Panc1 (cell line): ENCODE measurements at regions not wholly inside any gene's neighbourhood (a gene's known extent, or its start where the extent isn't known, plus 50 kb on each side); places are given as distances from the start of the nearest gene placed in this dataset.

Experiments used
- ATAC-seq: fragments of 200-7000 bp; cut with Tn5 transposase; 2 replicates; pipeline ENCODE4 v1.9.1; 2020; ENCODE audit warnings: mild to moderate bottlenecking, moderate library complexity
- BruUV-seq: library from RNA; stranded (reverse); fragments of 400-500 nt; replicated peaks from 2 replicates; lab custom pipeline; 2021; lab: Mats Ljungman, UMichigan
- CTCF ChIA-PET: fragments of 300-600 bp; sonication (Branson Sonifier 250); formaldehyde crosslinking; loops from one replicate; lab custom pipeline; 2022; ENCODE audit warnings: antibody characterized with exemption; lab: Charles Lee
- POLR2A ChIA-PET: fragments of 300-600 bp; sonication (Branson Sonifier 250); formaldehyde crosslinking; loops from one replicate; lab custom pipeline; 2022; ENCODE audit warnings: antibody characterized with exemption; lab: Charles Lee
- DNase-seq: peaks from one replicate; pipeline ENCODE4 v3.0.0-alpha.2; 2010; ENCODE audit warnings: low read depth, low spot score
- H3K27ac ChIP-seq: 2 replicates; pipeline ENCODE4 v1.5.1; 2011; ENCODE audit warnings: mild to moderate bottlenecking, low read length, inconsistent platforms
- H3K27me3 ChIP-seq: fragments of 200-500 bp; sonication (Bioruptor generic); 2 replicates; pipeline ENCODE4 v1.6.0; 2014; ENCODE audit warnings: low read length, inconsistent platforms; ENCODE audit not compliant: control insufficient read depth, insufficient read depth
- H3K36me3 ChIP-seq: fragments of 200-500 bp; sonication (Bioruptor generic); 2 replicates; pipeline ENCODE4 v1.5.1; 2014; ENCODE audit warnings: inconsistent platforms, mild to moderate bottlenecking, low read length, moderate library complexity; ENCODE audit not compliant: control insufficient read depth, insufficient read depth
- H3K4me1 ChIP-seq: 2 replicates; pipeline ENCODE4 v1.5.1; 2011; ENCODE audit warnings: inconsistent platforms, mild to moderate bottlenecking, low read length, moderate library complexity; ENCODE audit not compliant: control insufficient read depth, insufficient read depth
- H3K4me3 ChIP-seq, 2 experiments: 2 replicates each; pipeline ENCODE4 v1.5.1; 2011 to 2012; ENCODE audit warnings: low read depth in 2 of 2, low read length in 2 of 2, mild to moderate bottlenecking in 2 of 2, inconsistent platforms in 1 of 2, moderate library complexity in 1 of 2
- H3K9me3 ChIP-seq: fragments of 200-500 bp; sonication (Bioruptor generic); 2 replicates; pipeline ENCODE4 v1.5.1; 2014; ENCODE audit warnings: low read depth, mild to moderate bottlenecking, inconsistent platforms, low read length, moderate library complexity; ENCODE audit not compliant: control insufficient read depth, insufficient read depth
- CTCF ChIP-seq: fragments of 450-650 bp; IDR thresholded peaks from 2 replicates; pipeline ENCODE4 v1.5.1; 2017; ENCODE audit warnings: mild to moderate bottlenecking
- POLR2AphosphoS5 ChIP-seq: IDR thresholded peaks from 2 replicates; pipeline ENCODE4 v1.6.1; 2012; ENCODE audit warnings: mild to moderate bottlenecking, low read depth, low read length, moderate library complexity
- REST ChIP-seq, 2 experiments: IDR thresholded peaks; 2 replicates each; pipeline ENCODE4 v1.6.1; 2011 to 2012; ENCODE audit warnings: low read depth in 2 of 2, control low read depth in 1 of 2, low read length in 1 of 2, mild to moderate bottlenecking in 1 of 2, moderate library complexity in 1 of 2; ENCODE audit not compliant: insufficient read depth in 1 of 2
- SIN3A ChIP-seq: IDR thresholded peaks from 2 replicates; pipeline ENCODE4 v1.6.1; 2012; ENCODE audit warnings: low read depth, mild to moderate bottlenecking, low read length, moderate library complexity, borderline replicate concordance; ENCODE audit not compliant: insufficient read depth
- TCF7L2 ChIP-seq: IDR thresholded peaks from 2 replicates; pipeline ENCODE4 v1.6.1; 2011; ENCODE audit warnings: mild to moderate bottlenecking, low read depth, low read length, inconsistent platforms
- in situ Hi-C: cut with HindIII; loops from 2 replicates; pipeline ENCODE4 v1.10.0; 2016; ENCODE audit warnings: low sequenced_read_pairs, low pct_unique_long_range_greater_than_20kb
- intact Hi-C: fragments of 100-400 bp; cut with micrococcal nuclease; formaldehyde crosslinking; loops from one replicate; pipeline ENCODE4 v1.10.0; 2022; ENCODE audit not compliant: unreplicated experiment

- no TSS peak for BruUV-seq
- CTCF ChIA-PET: no interaction called here
- POLR2A ChIA-PET: no interaction called here
- no peak for DNase-seq
- intact Hi-C loops (no loop called here), in situ Hi-C loops (no loop called here)
- ATAC-seq: no peak
- TF ChIP-seq SIN3A (no peak), TCF7L2 (no peak), POLR2AphosphoS5 (no peak), REST (IDR thresholded peaks at IDR 0.05; ENCODE audit: insufficient read depth in 1 of 2, low read depth in 2 of 2, low read length in 1 of 2) (no peak), CTCF (no peak)
- no peaks in the 10 kb centered on the region for H3K36me3 ChIP-seq
- H3K27ac ChIP-seq: no peak overlapping the region
- H3K27me3 ChIP-seq: no peaks in the 10 kb centered on the region
- no peaks in the 10 kb centered on the region for H3K9me3 ChIP-seq
- no peak overlapping the region for H3K4me3 ChIP-seq
- peaks cover 15% of the 10 kb centered on the region; the same call in 1 of the 2 replicates for H3K4me1 ChIP-seq
Measured at GRCh38 chr19:27750391-27751043, 1462.4 kb downstream of the UQCRFS1 start.

- Histone ChIP-seq H3K36me3 (no peaks in the 10 kb centered on the region), H3K4me1 (peaks cover 15% of the 10 kb centered on the region; the same call in 1 of the 2 replicates), H3K27me3 (no peaks in the 10 kb centered on the region), H3K27ac (no peak overlapping the region), H3K9me3 (no peaks in the 10 kb centered on the region), H3K4me3 (no peak overlapping the region)
- CTCF ChIA-PET: no interaction called here
- in situ Hi-C loops: no loop called here
- no TSS peak for BruUV-seq
- no peak for TF ChIP-seq POLR2AphosphoS5
- peak; percentile 45; the same call in 1 of the 2 replicates for TF ChIP-seq TCF7L2
- DNase-seq: no peak
- ATAC-seq: no peak
- POLR2A ChIA-PET: interaction anchor here (0.6 kb wide), 1 partner anchor 240 kb away, joined by 3 read pairs; no protein-coding TSS in a partner anchor
- intact Hi-C loops: no loop called here
Measured at GRCh38 chr19:27748551-27749152, 1464.3 kb downstream of the UQCRFS1 start.
